K562 (cell line): ENCODE measurements at regions not wholly inside any gene's neighbourhood (a gene's known extent, or its start where the extent isn't known, plus 50 kb on each side); places are given as distances from the start of the nearest gene placed in this dataset.

Source experiments
- ATAC-seq: fragments of 200-7000 bp; cut with Tn5 transposase; 3 replicates; pipeline ENCODE4 v1.9.1; 2020; ENCODE audit warnings: moderate library complexity
- BruUV-seq: library from RNA; stranded (reverse); fragments of 400-500 nt; replicated peaks from 2 replicates; lab custom pipeline; 2021; lab: Mats Ljungman, UMichigan
- CTCF ChIA-PET: fragments of 300-600 bp; formaldehyde crosslinking; extraction: SDS; loops from one replicate; lab custom pipeline; 2021; ENCODE audit warnings: low intra/inter-chr PET ratio; lab: Yijun Ruan, JAX
- POLR2A ChIA-PET: fragments of 300-600, 350-650 bp; sonication (Branson Sonifier 250); formaldehyde crosslinking; extraction: SDS; loops from one replicate; lab custom pipeline; 2021; ENCODE audit warnings: antibody characterized with exemption, inconsistent platforms; lab: Yijun Ruan, JAX
- DNase-seq, 4 experiments: peaks; one replicate each; pipeline versions ENCODE4 v3.0.0 to v3.0.0-alpha.2; 2011 to 2018; ENCODE audit warnings: low spot score in 3 of 4, mixed read lengths in 3 of 4; ENCODE audit errors: extremely low read depth in 1 of 4
- FAIRE-seq: peaks from 2 replicates; lab custom pipeline; 2011; peaks lifted over from hg19 to GRCh38; lab: Jason Lieb, UNC
- H2AFZ ChIP-seq: 2 replicates; pipeline ENCODE4 v1.6.0; 2011; ENCODE audit warnings: low read depth, low read length, control low read depth, inconsistent platforms
- H3K27ac ChIP-seq: fragments of 200-600 bp; 3 replicates; pipeline ENCODE4 v1.8.0; 2011; ENCODE audit warnings: low read depth, mild to moderate bottlenecking, control low read depth, inconsistent platforms, low read length, moderate library complexity, mixed read lengths; ENCODE audit errors: extremely low read depth
- H3K27me3 ChIP-seq, 2 experiments: fragments of 300-600 bp in 1 of 2; 2 replicates in 1 of 2; 3 replicates in 1 of 2; pipeline versions ENCODE4 v1.6.0 to v1.8.0; 2011; ENCODE audit warnings: inconsistent platforms in 2 of 2, low read length in 2 of 2, mild to moderate bottlenecking in 1 of 2, mixed read lengths in 1 of 2, moderate library complexity in 1 of 2; ENCODE audit not compliant: control insufficient read depth in 2 of 2, insufficient read depth in 2 of 2
- H3K36me3 ChIP-seq: fragments of 300-600 bp; 3 replicates; pipeline ENCODE4 v1.8.0; 2011; ENCODE audit warnings: mild to moderate bottlenecking, low read length, inconsistent platforms; ENCODE audit not compliant: control insufficient read depth, insufficient read depth
- H3K4me1 ChIP-seq, 2 experiments: fragments of 200-600 bp in 1 of 2; replicated peaks in 1 of 2; 2 replicates in 1 of 2; 3 replicates in 1 of 2; pipeline versions ENCODE4 v1.5.1 to v1.8.0; 2011; ENCODE audit warnings: inconsistent platforms in 2 of 2, low read length in 2 of 2, mild to moderate bottlenecking in 1 of 2, mixed read lengths in 1 of 2, moderate library complexity in 1 of 2; ENCODE audit not compliant: control insufficient read depth in 2 of 2, insufficient read depth in 2 of 2
- H3K4me2 ChIP-seq: 2 replicates; pipeline ENCODE4 v1.6.1; 2011; ENCODE audit warnings: low read length, control low read depth, inconsistent platforms, mixed read lengths; ENCODE audit not compliant: insufficient read depth
- H3K4me3 ChIP-seq: fragments of 200-600 bp; sonication (generic), shearing (Covaris generic); 2 replicates; pipeline ENCODE4 v1.5.1; 2016; ENCODE audit warnings: control low read depth, inconsistent platforms
- H3K79me2 ChIP-seq: fragments of 200-600 bp; 3 replicates; pipeline ENCODE4 v1.8.0; 2011; ENCODE audit warnings: low read length, inconsistent platforms; ENCODE audit not compliant: control insufficient read depth, insufficient read depth
- H3K9ac ChIP-seq, 2 experiments: 2 replicates each; pipeline versions ENCODE4 v1.6.0 to v1.6.1; 2011; ENCODE audit warnings: low read depth in 2 of 2, low read length in 2 of 2, control low read depth in 1 of 2, inconsistent platforms in 1 of 2, mild to moderate bottlenecking in 1 of 2, mixed read lengths in 1 of 2; ENCODE audit not compliant: insufficient read depth in 1 of 2
- H3K9me1 ChIP-seq: one replicate; pipeline ENCODE4 v1.6.0; 2011; ENCODE audit warnings: inconsistent platforms, mild to moderate bottlenecking, low read length, moderate library complexity; ENCODE audit not compliant: control insufficient read depth, insufficient read depth
- H3K9me3 ChIP-seq: replicated peaks from 2 replicates; pipeline ENCODE4 v1.5.1; 2011; ENCODE audit warnings: low read depth, low read length, inconsistent platforms; ENCODE audit not compliant: control insufficient read depth, insufficient read depth
- H4K20me1 ChIP-seq: replicated peaks from 2 replicates; pipeline ENCODE4 v1.6.1; 2011; ENCODE audit warnings: low read length, inconsistent platforms, mixed read lengths; ENCODE audit not compliant: control insufficient read depth, insufficient read depth
- ARID1B ChIP-seq: fragments of 450-650 bp; IDR thresholded peaks from 2 replicates; pipeline ENCODE4 v1.6.1; 2016; ENCODE audit warnings: antibody characterized with exemption, mild to moderate bottlenecking, inconsistent platforms
- BCL6 ChIP-seq: fragments of 250-450 bp; sonication (Bioruptor Pico); IDR thresholded peaks from 2 replicates; pipeline ENCODE4 v1.4.0; 2020
- CAMTA2 ChIP-seq: fragments of 250-450 bp; sonication (Bioruptor Pico); conservative IDR thresholded peaks from 2 replicates; pipeline ENCODE4 v1.5.1; 2022
- IRF2 ChIP-seq: sonication (generic); formaldehyde crosslinking; IDR thresholded peaks from 2 replicates; pipeline ENCODE4 v1.8.1; 2022; ENCODE audit warnings: mild to moderate bottlenecking, missing genetic modification reagents
- MEF2D ChIP-seq: conservative IDR thresholded peaks from 2 replicates; pipeline ENCODE4 v1.6.1; 2016; ENCODE audit warnings: low read depth, missing genetic modification characterization, missing compliant biosample characterization
- RHOXF2B ChIP-seq: fragments of 250-450 bp; sonication (Bioruptor Pico); conservative IDR thresholded peaks from 2 replicates; pipeline ENCODE4 v1.5.1; 2021
- ZNF224 ChIP-seq: sonication (generic); formaldehyde crosslinking; IDR thresholded peaks from 2 replicates; pipeline ENCODE4 v1.8.0; 2022; ENCODE audit warnings: mild to moderate bottlenecking, missing genetic modification reagents
- ZNF407 ChIP-seq: fragments of 450-650 bp; IDR thresholded peaks from 2 replicates; pipeline ENCODE4 v1.6.1; 2016; ENCODE audit warnings: low read depth
- WGBS: fragments of 100-300 bp; shearing (Covaris generic); methylation state at CpG from one replicate; pipeline ENCODE4 v1.1.6; 2016; ENCODE audit warnings: low coverage, mixed read lengths; ENCODE audit not compliant: insufficient coverage; ENCODE audit errors: missing lambda C conversion rate; 5-methylcytosine and 5-hydroxymethylcytosine counted together
- in situ Hi-C: fragments of 300-500 bp; cut with MboI; formaldehyde crosslinking; loops from 4 replicates; pipeline ENCODE4 v1.15.0; 2018; ENCODE audit warnings: inconsistent platforms, mixed read lengths
- intact Hi-C: fragments of 100-400 bp; cut with micrococcal nuclease; formaldehyde crosslinking; loops from 2 replicates; pipeline ENCODE4 v1.14.2; 2022

GRCh38 chr5:87152886-87153285, 114.8 kb upstream of the RASA1 start:
- no peaks in the 10 kb centered on the region for H3K79me2 ChIP-seq
- H2AFZ ChIP-seq: no peak overlapping the region
- H3K4me2 ChIP-seq: no peak overlapping the region
- no peaks in the 10 kb centered on the region for H3K36me3 ChIP-seq
- no peak for FAIRE-seq
- ChIA-PET POLR2A (no interaction called here), CTCF (no interaction called here)
- H3K4me3 ChIP-seq: no peak overlapping the region
- ATAC-seq: no peak
- no TSS peak for BruUV-seq
- no peak overlapping the region for H3K27ac ChIP-seq
- 0% methylated on average over 1 of the region's 1 CpG for WGBS
- intact Hi-C loops (no loop called here), in situ Hi-C loops (no loop called here)
- H3K9me1 ChIP-seq: no peaks in the 10 kb centered on the region
- no peak for DNase-seq
- no peaks in the 10 kb centered on the region for H4K20me1 ChIP-seq
- no peak for TF ChIP-seq BCL6
- TF ChIP-seq ZNF224: no peak
- no peak for TF ChIP-seq RHOXF2B (CRISPR knock-in tag)
- TF ChIP-seq IRF2 (CRISPR knock-in tag): no peak
- no peak for TF ChIP-seq ARID1B
- no peak for TF ChIP-seq ZNF407
- TF ChIP-seq CAMTA2 (CRISPR knock-in tag): no peak
- no peak for TF ChIP-seq MEF2D
- peaks cover 0 to 2% of the 10 kb centered on the region in 2 experiments; a peak in 2 of 5 replicates for H3K4me1 ChIP-seq
- H3K9ac ChIP-seq: no peak overlapping the region
- peaks cover 3 to 8% of the 10 kb centered on the region in 2 experiments; a peak in 1 of 5 replicates for H3K27me3 ChIP-seq
- H3K9me3 ChIP-seq: no peaks in the 10 kb centered on the region
